GM11168 (cell line): ENCODE measurements at regions not wholly inside any gene's neighbourhood (a gene's known extent, or its start where the extent isn't known, plus 50 kb on each side); places are given as distances from the start of the nearest gene placed in this dataset.
"Not testable (repeated sequence)": the region's sequence is repeated elsewhere in the genome, so short reads cannot be mapped to it uniquely, and the experiment has no call there.

ENCODE experiments used
- in situ Hi-C: fragments of 300-500 bp; cut with MboI; formaldehyde crosslinking; loops from one replicate; pipeline ENCODE4 v1.12.0; 2022; ENCODE audit warnings: low sequenced_read_pairs; ENCODE audit not compliant: unreplicated experiment

GRCh38 chr10:55790276-55790675, 570.8 kb downstream of the ZWINT start:
- in situ Hi-C loops: not testable (repeated sequence)

- in situ Hi-C loops: no loop called here
Observed at GRCh38 chr10:55786461-55787050, 574.5 kb downstream of the ZWINT start.

GRCh38 chr10:55782181-55782580, 578.9 kb downstream of the ZWINT start:
- in situ Hi-C loops: no loop called here

- in situ Hi-C loops: no loop called here
Observed at GRCh38 chr10:55766212-55766611, 594.8 kb downstream of the ZWINT start.

GRCh38 chr10:55750458-55750857, 610.6 kb downstream of the ZWINT start:
- in situ Hi-C loops: no loop called here

GRCh38 chr10:55747244-55747643, 613.8 kb downstream of the ZWINT start:
- in situ Hi-C loops: no loop called here

GRCh38 chr10:55746002-55746401, 615.1 kb downstream of the ZWINT start:
- in situ Hi-C loops: no loop called here

GRCh38 chr10:55742487-55742886, 618.6 kb downstream of the ZWINT start:
- in situ Hi-C loops: no loop called here

- in situ Hi-C loops: not testable (repeated sequence)
Observed at GRCh38 chr10:55740767-55741166, 620.3 kb downstream of the ZWINT start.

GRCh38 chr10:55740110-55740509, 620.9 kb downstream of the ZWINT start:
- in situ Hi-C loops: no loop called here

GRCh38 chr10:55734112-55734511, 626.9 kb downstream of the ZWINT start:
- in situ Hi-C loops: no loop called here

GRCh38 chr10:55704950-55705349, 656.1 kb downstream of the ZWINT start:
- in situ Hi-C loops: no loop called here

GRCh38 chr10:55668326-55668922, 692.6 kb downstream of the ZWINT start:
- in situ Hi-C loops: loop anchor here (10.0 kb wide), 1 partner anchor 1156 kb away; no protein-coding TSS in a partner anchor

- in situ Hi-C loops: no loop called here
Observed at GRCh38 chr10:55653531-55653930, 707.5 kb downstream of the ZWINT start.

GRCh38 chr10:55641601-55642000, 719.5 kb downstream of the ZWINT start:
- in situ Hi-C loops: no loop called here

GRCh38 chr10:55631071-55631654, 729.9 kb downstream of the ZWINT start:
- in situ Hi-C loops: no loop called here

GRCh38 chr10:55630491-55631056, 730.5 kb downstream of the ZWINT start:
- in situ Hi-C loops: no loop called here

GRCh38 chr10:55629793-55630490, 731.1 kb downstream of the ZWINT start:
- in situ Hi-C loops: no loop called here

- in situ Hi-C loops: no loop called here
Observed at GRCh38 chr10:55628260-55628701, 732.8 kb downstream of the ZWINT start.

- in situ Hi-C loops: no loop called here
Observed at GRCh38 chr10:55627501-55628051, 733.5 kb downstream of the ZWINT start.
